ENCODE measurements at regions not wholly inside any gene's neighbourhood (a gene's known extent, or its start where the extent isn't known, plus 50 kb on each side); places are given as distances from the start of the nearest gene placed in this dataset.

DNA sequence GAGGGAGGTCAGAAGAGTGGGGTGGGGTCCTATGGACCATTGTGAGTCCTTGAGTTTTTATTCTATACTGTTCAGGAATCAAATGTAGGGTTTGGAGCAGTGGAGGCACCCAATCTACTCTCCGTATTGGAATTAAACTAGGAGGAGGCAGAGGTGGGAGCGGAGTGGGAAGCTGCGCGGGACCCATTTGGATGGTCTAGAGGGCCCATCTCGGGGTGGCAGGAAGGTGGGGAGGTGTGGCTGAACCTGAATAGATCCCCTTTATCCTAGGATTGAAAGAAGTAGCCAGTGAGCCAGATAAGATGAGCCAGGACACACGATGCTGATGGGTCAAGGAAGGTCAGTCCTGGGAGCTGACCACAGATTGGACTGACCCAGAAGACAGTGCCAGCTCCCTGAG lies 325.8 kb downstream of the AJAP1 start:
- TF ChIP-seq, protein P1, sequence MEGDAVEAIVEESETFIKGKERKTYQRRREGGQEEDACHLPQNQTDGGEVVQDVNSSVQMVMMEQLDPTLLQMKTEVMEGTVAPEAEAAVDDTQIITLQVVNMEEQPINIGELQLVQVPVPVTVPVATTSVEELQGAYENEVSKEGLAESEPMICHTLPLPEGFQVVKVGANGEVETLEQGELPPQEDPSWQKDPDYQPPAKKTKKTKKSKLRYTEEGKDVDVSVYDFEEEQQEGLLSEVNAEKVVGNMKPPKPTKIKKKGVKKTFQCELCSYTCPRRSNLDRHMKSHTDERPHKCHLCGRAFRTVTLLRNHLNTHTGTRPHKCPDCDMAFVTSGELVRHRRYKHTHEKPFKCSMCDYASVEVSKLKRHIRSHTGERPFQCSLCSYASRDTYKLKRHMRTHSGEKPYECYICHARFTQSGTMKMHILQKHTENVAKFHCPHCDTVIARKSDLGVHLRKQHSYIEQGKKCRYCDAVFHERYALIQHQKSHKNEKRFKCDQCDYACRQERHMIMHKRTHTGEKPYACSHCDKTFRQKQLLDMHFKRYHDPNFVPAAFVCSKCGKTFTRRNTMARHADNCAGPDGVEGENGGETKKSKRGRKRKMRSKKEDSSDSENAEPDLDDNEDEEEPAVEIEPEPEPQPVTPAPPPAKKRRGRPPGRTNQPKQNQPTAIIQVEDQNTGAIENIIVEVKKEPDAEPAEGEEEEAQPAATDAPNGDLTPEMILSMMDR (IDR thresholded peaks at IDR 0.05) = no peak
- no peak for TF ChIP-seq EZH2 (IDR thresholded peaks at IDR 0.05; ENCODE audit: borderline replicate concordance, insufficient read depth, low read depth, low read length, poor library complexity, severe bottlenecking)
